ENCODE measurements at regions not wholly inside any gene's neighbourhood (a gene's known extent, or its start where the extent isn't known, plus 50 kb on each side); places are given as distances from the start of the nearest gene placed in this dataset.

- no peak overlapping the region for H3K4me3 ChIP-seq
- ChIA-PET CTCF (no interaction called here), POLR2A (no interaction called here)
- H3K9me3 ChIP-seq: peaks cover 5% of the 10 kb centered on the region; the same call in 1 of the 3 replicates
- H3K27ac ChIP-seq: peak overlapping the region; percentile 24 to 52; a peak in 4 of 6 replicates
- no peak overlapping the region; the same call in 2 of the 3 replicates for H3K4me2 ChIP-seq
- ATAC-seq (no peak), DNase-seq (ENCODE audit: low read depth in 1 of 2, low spot score in 1 of 2) (no peak), FAIRE-seq (no peak)
- no peak for TF ChIP-seq BHLHE40 (IDR thresholded peaks at IDR 0.05; ENCODE audit: low read depth, low read length)
- TF ChIP-seq NFE2L2 (conservative IDR thresholded peaks at IDR 0.05; ENCODE audit: low read length): no peak
- no peak for TF ChIP-seq RFX5 (IDR thresholded peaks at IDR 0.05)
- TF ChIP-seq ZSCAN20 (CRISPR knock-in tag; IDR thresholded peaks at IDR 0.05): no peak
- TF ChIP-seq RARB (CRISPR knock-in tag; IDR thresholded peaks at IDR 0.05): no peak
- no peak for TF ChIP-seq GATA3 (IDR thresholded peaks at IDR 0.05; ENCODE audit: borderline replicate concordance)
- H3K4me1 ChIP-seq: peaks cover 31% of the 10 kb centered on the region
- 70% methylated on average over 4 of the region's 4 CpGs for WGBS (ENCODE audit: missing lambda C conversion rate)
Measured at GRCh38 chr18:54743605-54743995, 84.7 kb upstream of the RAB27B start.

- peaks cover 13% of the 10 kb centered on the region; the same call in 2 of the 3 replicates for H3K4me1 ChIP-seq
- no peak for TF ChIP-seq CHD4 (IDR thresholded peaks at IDR 0.05; ENCODE audit: borderline replicate concordance)
- no peak for TF ChIP-seq MAX (IDR thresholded peaks at IDR 0.05)
- no peak for TF ChIP-seq HOXA7 (CRISPR knock-in tag; IDR thresholded peaks at IDR 0.05)
- TF ChIP-seq RCOR1 (IDR thresholded peaks at IDR 0.05; ENCODE audit: low read depth, low read length): no peak
- TF ChIP-seq SREBF2 (IDR thresholded peaks at IDR 0.05): no peak
- no peak for TF ChIP-seq EHMT2 (IDR thresholded peaks at IDR 0.05; ENCODE audit: low read depth)
- TF ChIP-seq PBX3 (IDR thresholded peaks at IDR 0.05): no peak
- no peak for TF ChIP-seq POLR2AphosphoS2 (conservative IDR thresholded peaks at IDR 0.05; ENCODE audit: low read length)
- TF ChIP-seq BHLHE40 (IDR thresholded peaks at IDR 0.05; ENCODE audit: low read depth, low read length): no peak
- no peak for TF ChIP-seq TFCP2L1 (CRISPR knock-in tag; IDR thresholded peaks at IDR 0.05)
- TF ChIP-seq NFE2L2 (conservative IDR thresholded peaks at IDR 0.05; ENCODE audit: low read length): no peak
- no peak for TF ChIP-seq MAFK (IDR thresholded peaks at IDR 0.05; ENCODE audit: partially characterized antibody)
- no peak for TF ChIP-seq HOXB13 (CRISPR knock-in tag; IDR thresholded peaks at IDR 0.05; ENCODE audit: low read depth)
- POLR2A ChIA-PET: no interaction called here
- CTCF ChIA-PET: interaction anchor here (1.0 kb wide), 1 partner anchor 233 kb away, joined by 5 read pairs; no protein-coding TSS in a partner anchor
- no peak overlapping the region for H3K4me2 ChIP-seq
- H3K27ac ChIP-seq: 0 out of 6 replicates have a peak overlapping the region, but pooled peaks of 1 of the 2 experiments have one; percentile 37
- ATAC-seq (no peak), DNase-seq (ENCODE audit: low read depth in 1 of 2, low spot score in 1 of 2) (no peak), FAIRE-seq (no peak)
- H3K4me3 ChIP-seq: no peak overlapping the region
- WGBS (ENCODE audit: missing lambda C conversion rate): 87% methylated on average over 3 of the region's 3 CpGs
- H3K9me3 ChIP-seq: no peaks in the 10 kb centered on the region
Measured at GRCh38 chr18:54749291-54749690, 79.0 kb upstream of the RAB27B start.

- FAIRE-seq (no peak), DNase-seq (ENCODE audit: low read depth in 1 of 2, low spot score in 1 of 2) (no peak), ATAC-seq (no peak)
- Histone ChIP-seq H3K4me3 (no peak overlapping the region), H3K9me3 (no peaks in the 10 kb centered on the region), H3K4me1 (peaks cover 13% of the 10 kb centered on the region; the same call in 2 of the 3 replicates), H3K27ac (peak overlapping the region in 1 of 2 experiments; percentile 55; a peak in 2 of 6 replicates), H3K4me2 (peak overlapping the region; percentile 55)
- WGBS (ENCODE audit: missing lambda C conversion rate): 23% methylated on average over 2 of the region's 2 CpGs
- CTCF ChIA-PET: no interaction called here
- POLR2A ChIA-PET: no interaction called here
- TF ChIP-seq CEBPB (IDR thresholded peaks at IDR 0.05) (no peak), MAZ (IDR thresholded peaks at IDR 0.05; ENCODE audit: borderline replicate concordance, low read depth, low read length) (no peak), TFCP2L1 (CRISPR knock-in tag; IDR thresholded peaks at IDR 0.05) (no peak), MYC (IDR thresholded peaks at IDR 0.05; ENCODE audit: borderline replicate concordance, low read length) (no peak), RFX5 (IDR thresholded peaks at IDR 0.05) (no peak), RAD21 (conservative IDR thresholded peaks at IDR 0.05 in 1 of 2, IDR thresholded peaks at IDR 0.05 in 1 of 2) (no peak), FOSL2 (IDR thresholded peaks at IDR 0.05) (no peak), FOSL2 (CRISPR knock-in tag; IDR thresholded peaks at IDR 0.05) (no peak), HMGXB4 (CRISPR knock-in tag; IDR thresholded peaks at IDR 0.05; ENCODE audit: borderline replicate concordance) (no peak), KDM1A (IDR thresholded peaks at IDR 0.05; ENCODE audit: low read depth) (no peak), RNF2 (IDR thresholded peaks at IDR 0.05; ENCODE audit: borderline replicate concordance, low read depth) (no peak), MAFK (IDR thresholded peaks at IDR 0.05; ENCODE audit: partially characterized antibody) (no peak), HEYL (CRISPR knock-in tag; IDR thresholded peaks at IDR 0.05) (no peak), REST (IDR thresholded peaks at IDR 0.05) (no peak), HDAC2 (IDR thresholded peaks at IDR 0.05) (no peak)
Measured at GRCh38 chr18:54750350-54750749, 77.9 kb upstream of the RAB27B start.

Data from A549 (cell line).